Activated B cell treated with CpG ODN at 0.5 μM for 24 hours (primary cell): ENCODE measurements at regions not wholly inside any gene's neighbourhood (a gene's known extent, or its start where the extent isn't known, plus 50 kb on each side); places are given as distances from the start of the nearest gene placed in this dataset.

Experiments used
- ATAC-seq: fragments of 200-7000 bp; cut with Tn5 transposase; one replicate; pipeline ENCODE4 v1.10.0; 2021; ENCODE audit warnings: low read depth, mild to moderate bottlenecking, moderate library complexity
- CTCF ChIA-PET: fragments of 350-600 bp; sonication (Branson Sonifier 250); formaldehyde crosslinking; loops from one replicate; lab custom pipeline; 2021; ENCODE audit warnings: antibody characterized with exemption; lab: Charles Lee
- POLR2A ChIA-PET: fragments of 350-600 bp; sonication (Branson Sonifier 250); formaldehyde crosslinking; loops from one replicate; lab custom pipeline; 2021; ENCODE audit warnings: antibody characterized with exemption; lab: Charles Lee
- DNase-seq: peaks from one replicate; pipeline ENCODE4 v3.0.0; 2022
- H3K27ac Mint-ChIP-seq: one replicate; pipeline ENCODE4 v1.8.0; 2020; ENCODE audit warnings: mixed read lengths
- H3K27me3 Mint-ChIP-seq: one replicate; pipeline ENCODE4 v1.8.0; 2021; ENCODE audit warnings: mixed read lengths
- H3K36me3 Mint-ChIP-seq: one replicate; pipeline ENCODE4 v1.8.0; 2021; ENCODE audit warnings: low read depth, mixed read lengths
- H3K4me1 Mint-ChIP-seq: one replicate; pipeline ENCODE4 v1.8.0; 2021; ENCODE audit warnings: mixed read lengths
- H3K4me3 Mint-ChIP-seq: one replicate; pipeline ENCODE4 v1.8.0; 2020; ENCODE audit warnings: mild to moderate bottlenecking, mixed read lengths
- H3K9me3 Mint-ChIP-seq: one replicate; pipeline ENCODE4 v1.8.0; 2020; ENCODE audit warnings: mixed read lengths
- CTCF ChIP-seq: fragments of 200-600 bp; IDR thresholded peaks from one replicate; pipeline ENCODE4 v1.8.0; 2022; ENCODE audit warnings: antibody characterized with exemption, mild to moderate bottlenecking
- intact Hi-C: fragments of 100-400 bp; cut with micrococcal nuclease; formaldehyde crosslinking; loops from one replicate; pipeline ENCODE4 v1.15.1; 2024

DNA sequence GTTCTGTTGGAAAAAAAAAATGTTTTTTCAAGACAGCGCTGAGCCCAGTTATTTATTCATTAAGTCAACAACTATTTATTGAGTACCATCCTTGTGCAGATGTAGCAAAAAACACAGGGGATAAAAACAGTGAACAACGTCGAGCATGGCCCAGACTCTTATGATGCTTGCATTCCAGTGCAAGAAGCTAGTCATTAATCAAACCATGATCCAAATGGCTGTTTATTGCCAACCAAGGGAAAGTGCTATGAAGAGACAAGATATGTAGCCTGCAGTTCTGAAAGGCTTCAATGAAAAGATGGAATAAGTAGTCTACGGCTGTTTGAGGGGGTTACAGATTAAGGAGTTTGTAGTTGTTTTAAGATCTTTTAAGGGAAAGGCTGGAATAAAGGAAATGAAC is 262.3 kb downstream of the NEBL start:
- no peak for TF ChIP-seq CTCF
- Mint-ChIP-seq H3K27me3 (no peaks in the 10 kb centered on the region), H3K36me3 (no peaks in the 10 kb centered on the region), H3K27ac (no peak overlapping the region), H3K4me1 (no peaks in the 10 kb centered on the region), H3K9me3 (peaks cover 16% of the 10 kb centered on the region), H3K4me3 (no peak overlapping the region)
- ChIA-PET CTCF (no interaction called here), POLR2A (no interaction called here)
- ATAC-seq (no peak), DNase-seq (no peak)
- intact Hi-C loops = loop anchor here (10.0 kb wide), 1 partner anchor 60 kb away; no protein-coding TSS in a partner anchor

DNA sequence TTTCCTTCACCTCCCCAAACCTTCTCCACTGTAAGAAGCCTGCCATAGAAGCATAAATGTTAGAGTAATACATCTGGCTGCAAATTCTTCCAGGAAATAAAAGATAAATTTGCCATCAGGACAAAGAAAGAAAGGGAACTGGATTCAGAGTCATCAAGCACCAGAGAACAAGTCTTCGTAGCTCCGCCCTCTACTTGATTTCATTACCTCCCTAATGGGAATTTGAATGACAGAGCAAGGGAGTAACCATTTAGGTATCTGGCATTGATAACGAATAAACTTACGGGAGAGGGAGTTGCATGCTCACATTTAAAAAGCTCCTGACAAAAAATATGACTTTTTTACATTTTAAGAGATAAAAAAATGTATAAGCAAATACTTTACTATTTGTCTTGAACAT is 263.4 kb downstream of the NEBL start:
- H3K27ac Mint-ChIP-seq = no peak overlapping the region
- intact Hi-C loops = loop anchor here (10.0 kb wide), 1 partner anchor 59 kb away; no protein-coding TSS in a partner anchor
- ChIA-PET CTCF (no interaction called here), POLR2A (no interaction called here)
- H3K4me1 Mint-ChIP-seq = no peaks in the 10 kb centered on the region
- TF ChIP-seq CTCF = no peak
- H3K36me3 Mint-ChIP-seq = no peaks in the 10 kb centered on the region
- ATAC-seq (no peak), DNase-seq (no peak)
- no peaks in the 10 kb centered on the region for H3K27me3 Mint-ChIP-seq
- H3K9me3 Mint-ChIP-seq = peaks cover 10% of the 10 kb centered on the region
- no peak overlapping the region for H3K4me3 Mint-ChIP-seq

DNA sequence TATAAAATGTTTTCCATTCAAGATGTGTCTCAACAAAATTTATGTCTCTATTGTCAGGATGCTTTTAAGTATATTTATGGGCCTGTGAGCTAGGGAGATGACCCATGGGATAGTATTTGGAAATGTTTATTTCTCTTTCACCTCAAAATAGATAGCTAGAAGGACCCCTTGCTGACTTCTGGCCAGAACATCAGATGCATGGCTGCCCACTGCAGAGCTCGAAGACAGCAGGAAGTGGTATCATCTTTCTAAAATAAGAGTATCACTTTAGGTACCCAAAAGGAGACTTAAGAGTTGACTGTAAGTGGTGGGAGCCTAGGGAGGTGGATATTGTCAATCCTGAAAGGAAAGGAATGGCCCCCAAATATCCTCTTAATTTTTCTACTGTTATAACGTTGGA is 264.4 kb downstream of the NEBL start:
- H3K4me3 Mint-ChIP-seq = no peak overlapping the region
- H3K27ac Mint-ChIP-seq = no peak overlapping the region
- POLR2A ChIA-PET = no interaction called here
- H3K36me3 Mint-ChIP-seq = no peaks in the 10 kb centered on the region
- intact Hi-C loops = loop anchor here (10.0 kb wide), 1 partner anchor 58 kb away; no protein-coding TSS in a partner anchor
- TF ChIP-seq CTCF = no peak
- H3K27me3 Mint-ChIP-seq = no peaks in the 10 kb centered on the region
- peaks cover 10% of the 10 kb centered on the region for H3K9me3 Mint-ChIP-seq
- H3K4me1 Mint-ChIP-seq = no peaks in the 10 kb centered on the region
- ATAC-seq = no peak
- no peak for DNase-seq
- CTCF ChIA-PET = no interaction called here

GRCh38 chr10:20631229-20631628 is 265.9 kb downstream of the NEBL start:
- H3K4me1 Mint-ChIP-seq = no peaks in the 10 kb centered on the region
- DNase-seq (no peak), ATAC-seq (no peak)
- no peaks in the 10 kb centered on the region for H3K36me3 Mint-ChIP-seq
- ChIA-PET CTCF (no interaction called here), POLR2A (no interaction called here)
- no peak overlapping the region for H3K4me3 Mint-ChIP-seq
- H3K27ac Mint-ChIP-seq = no peak overlapping the region
- H3K27me3 Mint-ChIP-seq = no peaks in the 10 kb centered on the region
- intact Hi-C loops = loop anchor here (10.0 kb wide), 1 partner anchor 56 kb away; no protein-coding TSS in a partner anchor
- TF ChIP-seq CTCF = no peak
- H3K9me3 Mint-ChIP-seq = peaks cover 3% of the 10 kb centered on the region

DNA sequence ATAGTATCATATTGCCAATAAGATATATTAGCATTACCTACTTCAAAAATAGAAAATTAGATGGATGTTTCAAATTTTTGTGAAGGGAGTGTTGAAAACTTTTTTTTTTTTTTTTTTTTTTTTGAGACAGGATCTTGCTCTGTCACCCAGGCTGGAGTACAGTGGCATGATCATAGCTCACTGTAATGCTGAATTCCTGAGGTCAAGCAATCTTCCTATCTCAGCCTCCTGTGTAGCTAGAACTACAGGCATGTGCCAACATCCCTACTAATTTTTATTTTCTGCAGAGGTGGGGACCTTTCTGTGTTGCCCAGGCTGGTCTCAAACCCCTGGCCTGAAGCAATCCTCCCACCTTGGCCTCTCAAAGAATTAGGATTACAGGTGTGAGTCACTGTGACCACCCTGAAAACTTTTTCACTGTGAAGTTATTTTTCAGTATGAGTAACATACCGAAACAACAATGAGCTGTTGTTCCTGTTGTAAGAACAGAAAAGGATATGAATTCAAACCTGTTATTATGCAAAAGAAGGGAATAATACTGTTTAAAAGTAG is 266.9 kb downstream of the NEBL start:
- Mint-ChIP-seq H3K4me1 (no peaks in the 10 kb centered on the region), H3K4me3 (no peak overlapping the region), H3K9me3 (no peaks in the 10 kb centered on the region), H3K36me3 (no peaks in the 10 kb centered on the region), H3K27me3 (no peaks in the 10 kb centered on the region), H3K27ac (no peak overlapping the region)
- no peak for TF ChIP-seq CTCF
- POLR2A ChIA-PET = no interaction called here
- CTCF ChIA-PET = no interaction called here
- DNase-seq (no peak), ATAC-seq (no peak)
- intact Hi-C loops = loop anchor here (10.0 kb wide), 1 partner anchor 55 kb away; no protein-coding TSS in a partner anchor
